GM18867 (cell line): ENCODE measurements at regions not wholly inside any gene's neighbourhood (a gene's known extent, or its start where the extent isn't known, plus 50 kb on each side); places are given as distances from the start of the nearest gene placed in this dataset.

ENCODE experiments used
- ATAC-seq: cut with Tn5 transposase; IDR thresholded peaks from one replicate; pipeline ENCODE4 v1.9.1; 2021; ENCODE audit warnings: mild to moderate bottlenecking, moderate library complexity; ENCODE audit not compliant: unreplicated experiment

DNA sequence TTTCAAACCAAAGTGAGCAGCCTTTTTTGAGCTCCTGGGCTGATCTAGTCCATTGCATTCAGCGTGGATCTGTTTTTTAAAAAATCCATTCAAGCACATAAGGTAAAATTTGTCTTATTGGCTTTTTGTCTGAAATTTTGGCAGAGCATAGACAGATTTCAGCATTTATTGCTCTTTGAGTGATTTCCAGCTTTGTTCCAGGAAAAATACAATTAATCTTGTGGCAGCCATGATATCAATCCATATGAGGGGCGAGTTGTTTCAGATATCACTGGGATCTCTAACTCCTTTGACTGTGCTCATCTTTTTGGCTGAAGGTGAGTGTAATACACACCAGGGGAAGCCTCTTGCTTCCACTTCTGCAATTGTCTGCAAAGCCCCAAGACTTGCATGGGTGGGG is 523.9 kb downstream of the SLC4A3 start:
- ATAC-seq = no peak

DNA sequence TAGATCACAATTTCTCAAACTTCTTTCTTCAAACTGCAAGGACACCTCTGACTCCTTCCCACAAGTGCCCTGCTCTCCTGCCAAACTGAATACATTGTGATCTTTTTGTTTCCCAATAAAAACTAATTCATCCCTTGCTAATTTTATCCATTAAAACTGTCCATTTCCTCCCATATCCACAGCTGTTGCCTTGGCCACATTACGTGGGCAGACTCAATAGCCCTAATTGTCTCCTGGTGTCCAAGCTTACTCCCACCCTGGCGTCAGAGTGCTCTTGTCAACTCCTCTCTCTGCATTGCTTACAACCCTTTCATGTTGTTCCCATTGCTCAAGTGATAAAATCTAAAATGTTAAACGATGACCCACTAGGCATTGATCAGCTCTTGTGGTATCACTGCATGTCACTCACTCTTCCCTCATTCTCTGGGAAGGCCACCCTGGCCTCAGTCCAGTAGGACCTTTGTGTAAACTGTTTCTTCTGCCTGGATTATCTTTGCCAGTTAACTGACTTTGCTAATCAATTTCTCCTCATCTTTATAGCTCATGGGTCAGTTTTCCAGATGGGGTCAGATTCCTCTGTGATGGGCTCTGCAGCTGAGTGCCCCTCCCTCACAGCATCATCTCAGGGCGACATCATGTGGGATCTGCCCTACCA is 525.0 kb downstream of the SLC4A3 start:
- no peak for ATAC-seq

DNA sequence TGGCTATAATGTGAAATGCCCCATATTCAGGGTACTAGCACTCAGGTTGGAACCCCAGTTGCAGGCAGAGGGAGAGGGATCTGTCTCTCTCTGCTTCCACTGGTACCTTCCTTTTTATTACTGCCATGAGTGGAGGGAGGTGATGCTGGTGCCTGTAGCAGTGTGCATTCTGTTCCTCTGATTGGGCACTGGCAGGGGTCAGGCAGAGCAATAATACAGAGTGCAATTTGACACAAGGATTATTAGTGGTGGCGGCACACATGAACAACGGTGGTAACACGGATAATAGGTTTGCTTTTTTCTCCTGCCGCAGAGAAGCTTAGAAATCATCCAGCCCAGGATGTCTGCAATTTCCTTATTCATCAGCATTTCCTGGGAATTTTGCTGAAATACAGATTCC is 525.7 kb downstream of the SLC4A3 start:
- ATAC-seq = no peak

DNA sequence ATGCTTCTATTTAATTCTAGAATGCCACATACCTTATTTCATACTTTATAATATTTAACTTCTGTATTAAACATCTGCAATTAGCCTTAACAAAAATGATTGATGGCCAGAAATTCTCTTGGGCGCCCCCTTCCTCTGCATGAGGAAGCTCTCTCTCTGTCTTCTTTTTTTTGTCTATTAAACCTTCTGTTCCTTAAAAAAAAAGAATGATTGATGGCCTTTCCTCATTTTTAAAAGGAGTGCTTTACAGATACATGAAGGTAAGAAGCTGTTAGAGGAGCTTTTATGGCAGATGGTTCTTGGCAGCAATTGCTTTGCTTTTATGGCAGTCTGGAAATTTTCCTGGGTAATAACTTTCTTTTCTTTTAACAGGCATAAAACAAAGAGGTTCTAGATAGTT is 526.9 kb downstream of the SLC4A3 start:
- ATAC-seq = no peak

DNA sequence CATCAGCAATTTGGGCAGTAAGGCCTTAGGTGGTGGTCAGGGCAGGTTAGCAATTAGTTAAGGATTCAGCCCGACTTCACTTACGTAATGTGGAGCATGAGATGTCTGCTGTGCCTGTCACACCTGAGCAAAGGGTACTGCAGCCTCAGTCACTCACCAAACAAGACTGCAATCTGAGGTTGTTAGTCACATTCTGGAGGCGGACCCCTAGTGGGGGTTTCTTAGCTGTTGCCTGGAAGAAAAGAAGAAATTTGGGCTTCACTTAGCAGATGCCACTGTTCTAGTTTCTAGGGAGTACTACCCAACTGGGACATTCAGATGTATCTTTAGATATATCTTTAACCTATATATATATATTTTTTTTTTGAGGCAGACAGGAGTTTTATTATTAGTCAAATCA is 529.9 kb downstream of the SLC4A3 start:
- ATAC-seq = no peak

DNA sequence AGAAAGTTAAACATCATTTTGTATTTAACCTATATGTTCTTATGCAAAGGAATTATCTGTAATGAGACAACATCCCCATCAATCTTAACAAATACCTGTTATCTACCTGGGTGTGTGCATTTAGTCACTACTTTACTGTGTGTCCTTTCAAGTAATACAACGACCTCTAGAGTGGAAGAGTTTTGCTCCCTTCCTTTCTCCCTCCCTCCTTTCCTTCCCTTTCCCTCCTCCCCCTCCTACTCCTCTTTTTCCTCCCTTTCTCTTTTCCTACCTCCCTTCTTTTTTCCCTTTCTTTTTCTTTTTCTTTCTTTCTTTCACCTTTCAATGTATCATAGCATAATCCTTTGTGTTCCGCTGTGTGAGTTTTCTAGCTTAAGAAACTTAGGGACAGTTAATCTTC is 532.3 kb downstream of the SLC4A3 start:
- ATAC-seq = no peak

DNA sequence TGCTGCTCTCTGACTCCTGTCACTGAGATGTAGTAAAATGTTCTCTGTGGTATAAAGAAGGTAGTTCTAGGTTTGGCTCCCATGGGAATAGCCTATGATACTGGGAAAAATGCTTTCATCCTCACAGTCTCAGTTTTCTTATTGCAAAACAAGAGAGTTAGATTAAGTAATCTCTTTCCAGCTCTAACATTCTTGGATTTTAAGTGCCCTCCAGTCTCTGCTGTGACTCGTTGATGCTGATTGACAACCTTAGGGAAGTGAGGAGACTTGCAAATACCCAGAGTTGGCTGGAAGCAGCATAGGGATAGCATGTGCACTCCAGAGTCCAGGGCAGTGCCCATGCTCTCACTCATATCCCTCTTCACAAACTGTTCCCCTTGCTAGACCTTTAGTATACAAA is 534.9 kb downstream of the SLC4A3 start:
- no peak for ATAC-seq

DNA sequence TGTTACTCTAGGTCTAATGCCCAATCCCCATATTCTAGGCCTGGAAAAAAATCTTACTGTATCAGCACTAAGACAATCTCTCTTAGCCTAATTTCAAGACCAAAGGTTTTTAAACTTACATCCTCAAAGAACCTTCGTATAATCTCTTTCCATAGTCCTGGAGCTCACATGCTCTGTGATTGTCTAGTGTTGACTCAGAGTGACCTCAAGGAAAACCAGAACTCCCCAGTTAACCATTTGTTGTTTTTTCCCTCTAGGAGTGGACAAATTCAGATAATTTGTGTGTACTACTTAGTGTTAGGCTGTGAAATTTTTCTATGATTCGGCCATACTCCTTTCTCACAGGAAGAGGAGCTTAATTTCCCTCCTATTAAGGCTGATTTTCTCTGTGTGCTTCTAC is 536.1 kb downstream of the SLC4A3 start:
- ATAC-seq = no peak

DNA sequence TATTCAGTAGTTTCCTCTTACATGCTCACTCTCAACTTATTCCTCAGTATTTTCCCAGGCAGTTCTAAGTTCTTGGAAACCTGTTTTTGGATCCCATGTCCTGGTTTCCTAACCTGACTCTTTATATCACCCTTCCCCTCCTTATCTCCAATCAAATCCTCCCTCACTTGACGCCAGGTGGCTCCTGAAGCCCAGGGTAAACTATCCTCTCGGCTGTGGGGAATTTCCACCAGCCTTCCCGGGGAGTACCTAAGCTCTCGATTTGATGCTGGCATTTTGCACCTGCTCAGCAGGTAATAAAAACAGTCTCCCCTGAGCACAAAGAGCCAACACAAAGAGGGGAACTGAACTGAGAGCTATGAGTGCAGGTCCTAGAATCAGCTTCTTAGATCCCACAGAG is 538.0 kb downstream of the SLC4A3 start:
- no peak for ATAC-seq

DNA sequence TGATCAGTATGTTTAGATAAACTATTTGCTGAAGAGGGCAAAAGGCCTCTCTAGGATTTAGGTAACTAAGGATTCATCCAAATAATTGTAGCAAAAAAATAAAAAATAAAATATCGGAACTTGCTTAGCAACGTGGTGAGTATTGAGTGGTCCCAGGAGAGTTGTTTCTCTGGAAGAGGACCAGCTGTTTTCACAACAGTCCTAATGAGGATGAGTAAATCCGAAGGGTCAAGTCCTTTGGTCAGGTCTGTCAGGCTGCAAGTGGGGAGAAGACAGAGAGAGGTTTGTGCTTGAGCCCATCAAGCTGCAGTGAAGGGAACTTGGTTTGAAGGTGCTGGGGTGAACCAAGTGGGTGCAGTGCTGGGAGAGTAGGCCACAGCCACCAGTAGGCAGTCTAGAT is 539.2 kb downstream of the SLC4A3 start:
- ATAC-seq = no peak

DNA sequence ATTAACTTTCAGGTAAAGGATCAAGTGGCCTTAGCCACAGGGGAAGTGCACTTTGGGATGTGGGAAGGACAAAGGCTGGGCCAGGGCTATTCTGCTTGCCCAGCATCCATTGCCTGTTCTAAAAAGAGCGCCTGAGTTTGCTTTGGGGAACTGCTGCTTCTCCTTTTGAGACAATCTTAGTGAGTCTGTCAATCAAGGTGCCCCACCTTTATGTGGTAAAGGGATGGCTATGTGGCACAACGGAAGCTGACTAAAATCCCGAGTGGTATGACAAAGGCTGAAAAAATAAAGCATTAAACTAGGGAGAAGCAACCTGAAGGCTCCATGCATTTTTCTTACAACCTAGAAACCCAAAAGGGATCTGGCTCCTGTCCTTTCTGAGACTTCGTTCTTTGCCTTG is 540.5 kb downstream of the SLC4A3 start:
- no peak for ATAC-seq

DNA sequence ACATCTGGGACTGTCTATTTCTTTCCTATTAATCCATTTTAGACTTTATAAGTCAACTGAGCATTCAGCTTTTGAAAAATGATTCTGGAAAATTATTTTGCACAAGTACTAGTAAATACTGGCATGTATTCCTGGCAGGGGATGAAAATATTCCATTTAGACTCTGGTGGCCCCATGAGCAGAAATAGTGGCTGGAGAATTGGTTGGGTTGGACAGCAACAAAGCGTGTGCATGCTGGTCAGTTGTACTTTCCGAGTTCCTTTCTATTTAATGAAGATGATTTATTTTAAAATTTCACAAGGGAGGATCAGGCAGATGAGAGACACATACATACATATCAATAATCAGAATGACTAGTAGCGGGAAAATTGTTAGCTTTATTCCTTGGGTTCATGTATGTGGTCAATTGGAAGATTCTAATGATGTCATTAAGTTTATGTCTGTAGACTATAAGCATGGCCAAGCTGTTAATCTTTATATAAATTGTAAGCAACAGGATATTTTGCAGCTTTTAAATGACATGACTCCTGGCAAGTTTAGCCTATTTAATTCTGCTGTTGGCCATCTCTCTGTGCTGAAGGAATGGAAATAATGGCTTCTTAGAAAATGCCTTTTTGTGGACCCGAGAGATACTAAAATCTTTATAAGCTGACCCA is 541.6 kb downstream of the SLC4A3 start:
- ATAC-seq = no peak

DNA sequence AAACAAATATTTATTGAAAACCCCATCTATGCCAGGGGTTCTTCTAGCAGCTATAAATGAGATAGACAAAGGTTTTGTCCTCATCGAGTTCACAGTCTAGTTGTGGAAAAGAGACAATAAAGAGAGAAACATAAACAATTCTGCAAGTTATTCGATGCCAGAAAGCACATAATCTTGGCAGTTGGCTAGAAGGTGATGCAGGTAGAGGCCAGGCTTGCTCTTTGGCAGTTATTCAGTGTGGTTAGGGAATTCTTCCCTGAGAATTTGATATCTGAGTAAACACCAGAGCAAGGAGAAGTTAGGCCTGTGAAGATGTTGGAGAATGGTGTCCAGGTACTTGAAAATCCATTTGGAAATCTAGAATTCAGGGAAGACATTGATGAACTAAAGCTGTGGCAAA is 547.4 kb downstream of the SLC4A3 start:
- ATAC-seq = no peak

DNA sequence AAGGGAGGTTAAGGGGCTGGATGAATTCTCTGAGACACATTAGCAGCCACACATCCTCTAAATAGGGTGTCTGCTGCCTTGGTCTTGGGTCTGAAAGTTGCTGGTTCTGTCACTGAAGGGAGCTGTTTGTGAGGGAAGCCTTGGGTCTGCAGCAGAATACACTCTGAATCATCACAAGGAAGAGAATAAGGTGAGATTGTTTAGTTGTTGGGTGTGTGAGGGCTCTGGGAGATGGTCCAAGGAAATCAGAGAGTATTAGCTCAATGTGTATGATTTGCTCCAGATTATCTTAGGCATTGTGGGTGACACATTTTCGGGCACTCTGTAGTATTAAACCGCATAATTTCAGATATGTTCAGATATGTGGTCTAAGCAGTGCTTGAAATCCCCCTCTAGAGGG is 548.5 kb downstream of the SLC4A3 start:
- ATAC-seq = no peak

DNA sequence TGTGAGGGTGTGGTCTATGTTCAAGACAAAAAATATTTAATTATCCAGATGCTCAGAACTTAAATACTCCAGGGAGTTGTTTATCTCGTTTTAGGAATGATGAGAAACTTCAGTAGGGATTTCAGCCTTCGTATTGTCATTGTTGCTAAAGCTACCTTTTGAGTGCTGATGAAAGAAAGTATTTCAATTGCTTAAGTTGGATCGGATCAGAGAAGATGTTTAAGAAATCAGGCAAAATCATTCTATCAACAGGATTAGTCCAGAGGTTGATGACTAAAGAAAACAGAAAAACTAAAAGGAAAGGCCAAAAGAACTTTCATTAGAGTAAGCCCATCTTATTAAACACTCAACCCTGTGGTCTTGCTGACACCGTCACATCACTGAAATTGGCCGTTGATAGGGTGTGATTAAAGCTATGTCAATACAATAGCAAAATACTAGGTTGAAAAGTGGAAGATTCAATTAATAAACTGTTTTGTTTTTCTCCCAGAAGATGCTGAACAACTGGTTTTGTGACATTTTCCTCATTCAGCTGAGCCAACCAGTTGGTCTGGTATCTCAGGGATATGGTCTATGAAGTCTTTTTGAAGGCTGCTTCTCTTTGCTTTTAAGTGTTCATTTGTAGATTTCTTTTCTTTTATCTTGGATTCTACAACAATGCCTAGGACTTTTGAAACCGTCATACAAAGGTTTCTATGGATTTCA is 551.7 kb downstream of the SLC4A3 start:
- ATAC-seq = no peak

DNA sequence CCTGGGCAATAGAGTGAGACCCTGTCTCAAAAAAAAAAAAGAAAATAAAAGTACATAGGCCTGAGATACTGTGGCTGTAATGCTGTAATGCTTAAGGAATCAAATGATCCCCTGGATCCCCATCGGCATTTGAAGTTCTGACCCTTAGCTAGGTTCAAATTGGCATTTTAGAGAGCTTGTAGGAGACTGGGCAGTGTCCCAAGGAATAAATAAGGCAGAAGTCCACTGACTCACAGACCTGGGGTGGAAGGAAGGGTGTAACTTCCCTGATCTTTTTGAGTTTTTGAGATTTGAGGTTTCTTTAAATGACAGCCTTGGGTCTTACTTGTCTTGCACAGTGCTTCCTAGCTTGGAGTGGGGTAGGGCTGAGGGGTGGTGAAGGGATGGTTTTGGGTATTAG is 553.7 kb downstream of the SLC4A3 start:
- no peak for ATAC-seq

DNA sequence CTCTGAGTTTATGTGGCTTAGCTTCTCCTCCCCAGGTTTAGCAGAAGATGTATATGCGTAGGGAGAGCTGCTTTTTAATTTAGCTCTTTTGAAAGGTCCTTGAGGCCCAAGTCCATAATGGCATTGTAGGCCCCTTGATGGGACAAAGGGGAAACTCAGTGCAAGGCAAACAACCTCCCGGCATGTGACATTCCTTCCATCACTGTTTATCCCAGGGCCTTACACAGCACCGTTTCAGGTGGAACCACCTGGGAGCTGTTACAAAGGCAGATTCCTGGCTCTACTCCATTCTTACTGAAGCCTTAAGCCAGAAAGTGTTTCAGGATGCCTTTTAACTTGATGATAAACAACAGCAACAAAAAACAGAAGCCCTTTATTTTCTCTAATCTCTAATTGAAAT is 555.4 kb downstream of the SLC4A3 start:
- ATAC-seq = no peak

DNA sequence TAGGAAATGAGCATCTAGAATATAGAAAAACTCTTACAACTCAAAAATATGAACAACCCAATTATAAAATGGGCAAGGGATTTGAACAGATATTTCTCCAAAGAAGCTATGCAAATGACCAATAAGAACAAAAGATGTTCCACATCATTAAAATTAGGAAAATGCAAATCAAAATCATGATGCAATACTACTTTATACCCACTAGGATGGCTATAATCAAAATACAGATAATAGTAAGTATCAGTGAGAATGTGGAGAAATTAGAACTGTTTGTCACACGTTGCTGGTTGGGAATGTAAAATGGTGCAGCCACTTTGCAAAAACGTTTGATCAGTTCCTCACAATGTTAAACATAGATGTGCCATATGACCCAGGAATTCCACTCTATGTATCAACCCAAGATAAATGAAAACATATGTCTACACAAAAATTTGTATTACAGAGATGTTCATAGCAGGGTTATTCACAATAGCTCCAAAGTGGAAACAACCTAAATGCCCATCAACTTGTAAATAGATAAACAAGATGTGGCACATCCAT is 558.4 kb downstream of the SLC4A3 start:
- no peak for ATAC-seq

DNA sequence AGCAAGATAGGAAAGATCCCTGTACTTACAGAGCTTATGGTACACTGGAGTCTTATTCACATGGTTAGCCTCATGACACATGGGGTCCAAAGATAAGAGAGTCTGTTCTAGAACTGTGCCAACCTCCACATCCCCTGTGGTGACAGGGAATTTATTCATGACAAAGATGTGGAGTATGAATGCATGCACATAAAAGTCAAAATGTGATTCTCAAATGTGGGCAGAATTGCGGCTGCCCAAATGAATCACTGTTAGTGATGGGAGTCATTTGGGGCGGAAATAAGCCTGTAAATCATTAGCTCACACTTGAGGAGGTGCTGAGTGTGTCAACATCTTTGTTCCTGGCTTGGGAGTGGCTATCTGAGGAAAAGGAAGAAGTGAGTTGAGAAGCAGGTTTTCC is 560.6 kb downstream of the SLC4A3 start:
- ATAC-seq = no peak

DNA sequence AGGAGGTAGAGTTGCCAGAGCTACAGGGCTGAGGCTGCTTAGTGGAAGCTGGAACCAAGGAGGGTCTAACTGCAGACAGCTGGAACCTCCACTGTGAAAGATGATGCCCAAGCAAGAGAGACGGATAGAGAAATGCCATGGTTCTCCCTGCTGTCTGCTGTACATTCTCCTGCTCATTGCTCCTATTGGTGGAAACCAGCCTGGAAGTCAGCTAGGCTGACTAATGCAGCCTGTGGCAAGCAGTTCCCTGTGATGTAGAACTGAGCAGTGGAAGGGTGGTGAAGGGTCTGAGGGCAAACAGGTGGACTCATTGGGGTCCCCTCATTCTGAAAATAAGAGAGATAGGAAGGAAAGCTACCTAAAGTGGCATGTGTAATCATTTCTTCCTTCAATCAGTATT is 563.6 kb downstream of the SLC4A3 start:
- no peak for ATAC-seq

DNA sequence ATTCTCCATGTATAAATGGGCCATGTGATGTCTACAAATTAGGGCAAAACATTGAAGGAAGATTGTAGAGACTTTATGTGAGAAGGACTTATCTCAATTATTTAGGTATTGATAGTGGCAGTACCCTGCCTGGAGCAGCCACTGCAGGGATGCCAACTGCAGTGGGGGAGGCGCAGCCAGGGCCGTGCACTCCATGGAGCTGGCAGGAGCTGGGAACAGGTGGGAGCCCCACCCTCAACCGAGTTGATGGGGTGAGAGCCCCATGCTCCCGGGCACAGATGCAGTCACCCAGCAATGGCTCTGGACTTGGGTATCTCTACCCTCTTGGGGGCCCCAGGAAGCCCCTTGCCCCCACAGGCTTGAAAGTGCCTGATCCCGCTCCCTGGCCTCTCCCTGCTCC is 564.3 kb downstream of the SLC4A3 start:
- ATAC-seq = no peak
